DMS114 treated with DMSO at 0.1 percent for 48 hours (cell line): ENCODE measurements at regions not wholly inside any gene's neighbourhood (a gene's known extent, or its start where the extent isn't known, plus 50 kb on each side); places are given as distances from the start of the nearest gene placed in this dataset.

Experiments
- DNase-seq: peaks from one replicate; lab custom pipeline; 2025; ENCODE audit not compliant: unreplicated experiment; lab: John Stamatoyannopoulos, UW

DNA sequence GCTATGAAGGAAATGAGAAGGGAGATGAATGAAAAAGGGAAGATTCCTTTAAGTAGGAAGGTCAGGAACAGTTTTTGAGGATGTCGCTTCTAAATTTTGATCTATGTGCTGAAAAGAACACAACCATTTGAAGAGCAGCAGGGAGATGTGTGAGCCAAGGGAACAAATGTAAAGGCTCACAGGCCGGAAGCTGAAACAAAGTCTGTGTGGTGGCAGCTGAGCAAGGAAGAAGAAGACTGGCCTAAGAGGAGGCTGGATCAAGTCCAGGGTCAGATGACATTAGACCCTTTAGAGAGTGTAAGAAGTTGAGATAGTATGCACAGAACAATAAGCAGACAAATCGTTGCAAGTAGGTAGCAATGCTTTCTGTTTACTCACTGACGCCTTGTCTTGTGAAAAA, 1631.4 kb upstream of the TENM4 start:
- DNase-seq = no peak

GRCh38 chr11:81071606-81072005, 1630.8 kb upstream of the TENM4 start:
- DNase-seq = no peak

DNA sequence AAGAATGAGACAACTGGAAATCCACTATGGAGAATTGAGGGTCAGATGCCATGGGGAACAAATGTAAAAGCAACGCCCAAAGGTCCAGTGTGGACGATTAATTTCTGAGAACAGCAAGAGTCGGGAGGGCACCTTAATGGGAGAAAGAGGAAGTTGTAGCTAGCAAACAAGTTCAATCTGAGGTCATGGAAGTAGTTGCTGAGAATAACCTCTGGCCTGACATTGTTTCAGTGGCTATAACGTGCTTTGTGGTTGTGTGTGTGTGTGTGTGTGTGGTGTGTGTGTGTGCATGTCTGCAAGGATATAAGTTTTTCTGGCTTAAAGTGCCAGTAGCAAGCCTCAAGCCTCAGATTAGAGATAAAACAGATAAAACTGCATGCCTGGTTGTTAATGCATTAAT, 1630.1 kb upstream of the TENM4 start:
- no peak for DNase-seq

DNA sequence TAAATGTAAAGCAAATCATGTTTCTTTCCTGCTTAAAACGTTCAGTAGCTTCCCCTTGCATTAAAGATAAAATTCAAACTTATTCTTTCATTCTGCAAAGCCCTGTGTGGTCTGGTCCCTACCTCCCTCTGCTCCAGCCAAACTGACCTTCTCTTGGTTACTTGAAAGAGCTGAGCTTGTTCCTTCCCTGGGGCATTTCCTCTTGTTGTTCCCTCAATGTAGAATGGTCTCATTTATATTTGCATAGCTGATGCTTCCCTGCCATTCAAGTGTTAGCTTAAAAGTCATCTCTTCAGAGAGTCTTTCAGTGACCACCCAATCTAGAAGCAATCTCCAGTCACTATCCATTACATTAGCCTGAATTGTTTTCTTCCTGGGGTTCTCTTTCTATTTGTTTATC, 1618.5 kb upstream of the TENM4 start:
- DNase-seq = no peak

DNA sequence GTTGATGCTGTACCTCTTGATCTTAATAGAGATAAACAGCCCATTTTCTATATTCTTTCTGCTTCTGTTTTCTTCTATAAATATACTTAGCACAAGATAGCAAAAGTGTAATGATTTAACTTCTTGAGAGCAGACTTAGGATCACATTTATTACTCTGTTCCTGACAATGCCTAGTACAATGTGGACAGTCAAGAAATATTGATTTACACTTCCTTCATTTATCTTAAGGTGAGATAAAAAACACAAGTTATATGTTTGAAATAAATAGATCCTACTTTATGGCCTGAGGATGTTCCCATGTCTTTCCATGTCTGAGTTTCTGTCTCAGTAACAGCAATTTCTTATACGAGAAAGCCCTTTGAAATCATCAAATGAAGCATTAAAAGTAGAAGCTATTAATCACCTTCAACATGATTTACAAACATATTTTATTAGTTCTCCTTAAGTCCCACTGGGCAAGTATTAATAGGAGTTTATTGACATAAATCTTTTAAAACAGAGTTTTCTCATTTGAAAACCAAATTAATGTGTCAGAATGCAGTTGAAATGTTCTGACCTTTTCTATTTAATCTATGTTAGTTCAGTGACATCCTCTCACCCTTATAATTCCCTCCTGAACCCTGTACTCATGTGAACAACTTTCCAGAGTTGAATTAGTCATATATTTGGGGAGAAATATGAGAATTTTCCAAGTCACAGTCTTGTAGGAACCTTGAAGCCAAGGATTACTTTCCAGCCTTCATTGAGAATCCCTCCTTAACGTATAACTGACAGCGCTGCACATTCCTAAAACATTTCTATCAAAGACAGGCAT, 1611.7 kb upstream of the TENM4 start:
- no peak for DNase-seq

- no peak for DNase-seq
Observed at GRCh38 chr11:81039916-81040524, 1599.2 kb upstream of the TENM4 start.

DNA sequence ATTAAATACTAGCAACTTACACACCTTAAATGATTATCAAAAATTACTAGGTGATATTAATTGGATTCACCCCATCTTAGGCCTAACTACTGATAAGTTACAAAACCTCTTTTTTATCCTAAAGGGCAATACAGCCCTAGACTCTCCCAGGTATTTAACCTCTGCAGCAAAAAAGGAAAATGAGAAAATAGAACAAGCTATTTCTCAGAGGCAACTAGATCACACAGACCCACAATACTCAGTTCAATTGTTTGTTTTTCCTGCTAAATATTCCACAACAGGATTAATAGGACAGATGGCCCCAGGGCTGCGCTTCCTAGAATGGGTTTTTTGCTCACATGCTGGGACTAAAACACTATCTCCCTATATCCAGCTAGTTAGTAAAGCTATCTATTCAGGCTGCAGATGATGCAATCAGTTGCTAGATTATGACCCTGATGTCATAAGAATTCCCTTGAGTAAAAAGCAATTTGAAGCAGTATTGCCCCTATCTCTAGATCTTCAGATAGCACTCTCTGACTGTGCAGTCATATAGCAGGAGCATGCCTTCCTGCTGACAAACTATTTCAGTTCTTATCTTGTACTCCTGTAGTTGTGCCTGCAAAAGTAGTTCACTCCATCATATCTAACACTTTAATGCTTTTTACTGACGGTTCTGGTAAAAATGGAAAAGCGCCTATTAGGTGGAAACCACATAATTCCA, 1595.5 kb upstream of the TENM4 start:
- no peak for DNase-seq

DNA sequence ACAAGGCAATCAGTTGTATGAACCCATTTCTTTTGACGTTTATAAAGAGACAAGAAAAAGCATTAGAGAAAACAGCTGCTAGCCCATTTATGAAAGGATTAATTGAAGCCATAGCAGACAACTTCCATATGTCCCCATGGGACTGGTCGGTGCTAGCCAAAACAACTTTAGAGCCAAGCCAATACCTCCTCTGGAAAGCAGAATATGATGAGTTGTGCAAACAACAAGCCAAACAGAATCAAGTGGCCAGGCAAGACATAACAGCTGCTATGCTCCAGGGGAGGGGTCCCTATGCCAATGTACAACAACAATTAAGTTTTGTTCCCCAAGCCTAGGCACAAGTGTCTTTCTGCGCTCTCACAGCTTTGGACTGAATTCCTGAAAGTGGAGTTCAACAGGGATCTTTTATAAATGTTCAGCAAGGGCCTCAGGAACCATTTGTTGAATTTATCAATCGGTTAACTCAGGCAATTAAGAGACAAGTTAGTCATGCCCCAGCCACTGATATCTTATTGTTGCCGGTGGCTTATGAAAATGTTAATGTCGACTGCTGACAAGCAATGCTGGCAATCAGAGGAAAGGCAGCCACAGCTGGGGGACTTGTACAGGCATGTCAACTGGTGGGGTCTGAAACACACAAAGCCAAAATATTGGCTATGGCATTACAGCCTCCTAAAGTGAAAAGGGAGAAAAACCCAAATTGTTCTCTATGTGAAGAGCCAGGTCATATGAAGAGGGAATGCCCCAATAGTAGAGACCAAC, 1593.1 kb upstream of the TENM4 start:
- DNase-seq = no peak

GRCh38 chr11:81032906-81033305, 1592.1 kb upstream of the TENM4 start:
- DNase-seq = no peak

DNA sequence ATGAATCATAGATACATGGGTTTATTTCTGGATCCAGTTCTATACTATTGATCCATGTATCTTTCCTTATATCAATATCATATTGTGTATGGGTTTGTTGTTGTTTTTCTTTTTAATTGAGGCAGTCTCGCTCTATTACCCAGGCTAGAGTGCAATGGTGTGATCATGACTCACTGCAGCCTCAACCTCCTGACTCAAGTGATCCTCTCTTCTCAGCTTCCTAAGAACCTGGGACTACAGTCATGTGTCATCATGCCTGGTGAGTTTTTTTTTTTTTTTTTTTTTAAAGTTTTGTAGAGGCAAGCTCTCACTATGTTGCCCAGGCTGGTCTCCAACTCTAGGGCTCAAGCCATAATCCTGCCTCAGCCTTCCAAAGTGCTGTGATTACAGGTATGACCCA, 1589.4 kb upstream of the TENM4 start:
- DNase-seq = no peak

GRCh38 chr11:81026032-81026431, 1585.2 kb upstream of the TENM4 start:
- no peak for DNase-seq

DNA sequence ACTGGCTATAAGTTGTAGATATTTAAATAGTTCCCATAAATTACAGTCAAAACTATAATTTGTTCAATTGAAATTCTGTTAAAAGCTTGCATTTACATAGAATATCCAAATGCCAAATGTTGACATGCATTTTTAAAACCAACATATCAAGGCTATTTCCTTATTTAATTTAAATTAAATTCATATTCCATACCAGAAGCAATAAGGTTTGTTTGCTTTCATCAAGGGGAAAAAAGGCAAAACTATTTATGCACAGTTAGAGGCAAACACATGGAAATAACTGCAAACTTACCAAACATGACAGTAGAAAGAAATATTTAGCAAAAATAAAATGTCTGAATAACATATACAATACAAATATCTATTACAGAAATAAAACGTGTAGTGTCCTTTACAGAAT, 1581.2 kb upstream of the TENM4 start:
- no peak for DNase-seq

GRCh38 chr11:81010631-81011030, 1569.8 kb upstream of the TENM4 start:
- no peak for DNase-seq

DNA sequence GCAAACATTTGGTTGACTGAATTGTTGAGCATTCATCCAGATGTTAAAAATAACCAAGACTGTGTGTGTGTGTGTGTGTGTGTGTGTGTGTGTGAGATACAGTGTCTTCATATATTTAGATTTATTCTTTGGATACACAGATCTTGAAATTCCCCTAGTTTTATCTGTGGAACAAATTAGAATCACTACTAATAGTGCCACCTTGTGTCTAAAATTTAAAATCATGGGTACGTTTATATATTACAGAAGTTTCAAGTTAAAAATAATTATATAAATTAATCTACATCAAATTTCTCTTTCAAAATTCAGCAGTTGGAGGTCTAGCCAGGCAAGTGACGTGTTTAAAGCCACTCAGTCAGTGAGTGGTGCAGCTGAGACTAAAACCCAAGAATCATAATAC, 1566.2 kb upstream of the TENM4 start:
- no peak for DNase-seq

- no peak for DNase-seq
Observed at GRCh38 chr11:81005595-81005994, 1564.8 kb upstream of the TENM4 start.

DNA sequence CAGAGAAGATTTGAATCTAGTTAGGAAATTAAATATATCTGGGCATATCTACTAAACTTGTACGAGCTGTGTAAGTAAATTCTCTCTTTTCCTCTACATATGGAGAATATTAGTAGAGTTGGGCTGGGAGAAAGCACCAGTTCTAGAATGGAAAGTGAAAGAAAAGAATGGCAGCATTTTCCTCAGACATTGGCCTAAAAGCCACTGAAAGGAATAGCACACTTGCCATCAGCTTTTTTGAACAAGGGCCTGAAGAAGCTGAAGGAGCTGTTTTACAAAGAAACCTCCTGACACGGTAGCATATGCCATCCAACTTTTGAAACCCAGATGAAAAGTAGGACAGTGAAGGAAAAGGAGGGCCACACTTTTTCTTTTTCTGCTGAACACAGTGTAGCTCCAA, 1563.7 kb upstream of the TENM4 start:
- no peak for DNase-seq

- DNase-seq = no peak
Observed at GRCh38 chr11:81002374-81002773, 1561.5 kb upstream of the TENM4 start.

- no peak for DNase-seq
Observed at GRCh38 chr11:81000735-81001134, 1559.9 kb upstream of the TENM4 start.

DNA sequence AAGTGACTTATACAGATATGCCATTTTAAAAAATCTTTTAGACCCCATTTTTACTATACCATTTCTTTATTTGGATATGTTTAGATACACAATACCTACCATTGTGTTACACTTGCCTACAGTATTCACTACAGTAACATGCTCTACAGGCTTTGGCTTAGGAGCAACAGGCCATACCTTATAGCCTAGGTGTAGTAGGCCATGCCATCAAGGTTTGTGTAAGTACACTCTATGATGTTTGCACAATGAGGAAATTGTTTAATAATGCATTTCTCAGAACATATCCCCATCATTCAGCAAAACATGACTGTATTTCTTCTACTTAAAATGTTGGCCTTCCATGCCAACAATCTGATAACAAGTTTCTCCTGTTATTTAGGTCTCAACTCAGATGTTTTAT, 1559.5 kb upstream of the TENM4 start:
- no peak for DNase-seq

GRCh38 chr11:80995523-80995922, 1554.7 kb upstream of the TENM4 start:
- no peak for DNase-seq

- DNase-seq = no peak
Observed at GRCh38 chr11:80993536-80993935, 1552.7 kb upstream of the TENM4 start.

- no peak for DNase-seq
Observed at GRCh38 chr11:80990885-80991284, 1550.1 kb upstream of the TENM4 start.
